C4-2B (cell line): ENCODE measurements at regions not wholly inside any gene's neighbourhood (a gene's known extent, or its start where the extent isn't known, plus 50 kb on each side); places are given as distances from the start of the nearest gene placed in this dataset.

Experiments
- CTCF ChIP-seq: fragments of 450-650 bp; conservative IDR thresholded peaks from 2 replicates; pipeline ENCODE4 v1.5.1; 2017; ENCODE audit warnings: mild to moderate bottlenecking
- ZFX ChIP-seq: fragments of 450-650 bp; IDR thresholded peaks from 2 replicates; pipeline ENCODE4 v1.6.1; 2017

- TF ChIP-seq CTCF (no peak), ZFX (no peak)
Measured at GRCh38 chr20:12179692-12180091, 262.0 kb downstream of the BTBD3 start.
